ENCODE measurements at regions not wholly inside any gene's neighbourhood (a gene's known extent, or its start where the extent isn't known, plus 50 kb on each side); places are given as distances from the start of the nearest gene placed in this dataset.

GRCh38 chr1:53384796-53385195 lies 56.9 kb upstream of the LRP8 start:
- no peak for TF ChIP-seq CTCF (conservative IDR thresholded peaks at IDR 0.05; ENCODE audit: low read depth, low read length)
- H3K4me3 ChIP-seq (ENCODE audit: low read depth, low read length): no peak overlapping the region

DNA sequence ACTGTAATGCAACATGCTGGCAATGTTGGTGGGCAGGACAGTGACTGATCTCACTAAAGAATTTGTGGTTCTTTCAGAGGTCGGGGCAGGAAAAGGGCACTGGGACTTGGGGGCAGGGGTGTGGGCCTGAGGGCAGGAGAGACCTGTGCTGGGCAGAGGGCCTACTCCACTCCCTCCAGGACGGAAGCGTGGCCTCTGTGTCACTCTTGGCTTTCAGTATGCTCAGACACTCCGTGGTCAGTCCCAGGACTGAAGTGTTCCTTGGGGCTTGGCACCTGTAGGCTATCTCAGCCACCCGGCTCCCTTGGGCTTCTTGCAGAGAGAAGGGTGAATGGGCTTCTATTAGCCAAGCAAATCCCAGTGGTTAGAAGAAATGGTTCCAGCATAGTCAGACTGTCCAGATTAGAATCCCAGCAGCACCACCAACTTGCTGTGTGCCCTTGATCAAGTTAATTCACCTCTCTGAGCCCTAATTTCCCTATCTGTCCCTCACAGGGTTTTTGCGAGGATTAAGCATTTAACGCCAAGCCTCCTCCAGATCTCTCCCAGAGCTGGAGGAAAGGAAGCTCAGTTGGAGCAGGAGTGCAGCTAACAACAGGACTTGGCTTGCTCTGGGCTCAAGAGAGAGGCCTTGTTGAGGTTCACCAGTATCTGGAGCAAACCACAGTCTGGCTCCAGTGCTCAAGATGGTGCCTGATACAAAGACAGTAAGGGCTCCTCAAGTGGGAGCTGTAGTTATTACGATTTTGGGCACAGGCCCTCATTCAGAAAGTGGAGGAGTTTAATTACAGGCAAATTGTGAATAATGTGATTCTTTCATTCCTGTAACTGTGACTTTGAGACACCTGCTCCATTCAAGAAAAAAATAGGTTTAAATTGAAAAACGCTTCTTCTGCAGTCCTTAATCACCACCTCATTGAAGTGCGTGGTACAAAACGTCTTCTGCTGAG lies 57.7 kb upstream of the LRP8 start:
- no peak for DNase-seq (ENCODE audit: low read depth)
- no peak for TF ChIP-seq CTCF (conservative IDR thresholded peaks at IDR 0.05; ENCODE audit: low read depth, low read length)
- H3K4me3 ChIP-seq (ENCODE audit: low read depth, low read length): no peak overlapping the region

More at GRCh38 chr1:53384796-53385195, 56.9 kb upstream of the LRP8 start:
- no peak for DNase-seq (ENCODE audit: low read depth)

GRCh38 chr1:53388963-53389362 lies 61.1 kb upstream of the LRP8 start:
- TF ChIP-seq CTCF (conservative IDR thresholded peaks at IDR 0.05; ENCODE audit: low read depth, low read length): no peak
- DNase-seq (ENCODE audit: low read depth): no peak
- no peak overlapping the region for H3K4me3 ChIP-seq (ENCODE audit: low read depth, low read length)

GRCh38 chr1:53390261-53390660 lies 62.4 kb upstream of the LRP8 start:
- H3K4me3 ChIP-seq (ENCODE audit: low read depth, low read length): no peak overlapping the region

DNA sequence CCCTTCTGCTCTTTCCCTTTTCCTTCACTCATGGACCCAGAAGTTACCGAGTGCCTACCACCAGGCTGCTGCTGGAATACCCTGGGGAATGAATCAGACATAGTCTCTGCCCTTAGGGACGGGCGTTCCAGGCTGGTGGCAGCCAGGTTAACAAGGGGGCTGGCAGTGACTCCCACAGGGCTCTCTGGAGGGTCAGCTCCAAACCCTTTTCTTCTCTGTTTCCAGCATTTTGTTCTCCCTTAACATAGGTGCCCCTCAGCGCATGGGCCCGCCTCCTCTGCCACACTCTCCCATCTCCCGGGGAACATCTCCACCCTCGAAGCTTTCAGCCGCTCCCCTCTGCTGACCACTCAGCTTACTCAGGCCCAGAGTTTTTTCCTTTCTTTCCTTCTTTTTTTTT lies 62.9 kb upstream of the LRP8 start:
- TF ChIP-seq CTCF (conservative IDR thresholded peaks at IDR 0.05; ENCODE audit: low read depth, low read length): no peak
- H3K4me3 ChIP-seq (ENCODE audit: low read depth, low read length): no peak overlapping the region
- no peak for DNase-seq (ENCODE audit: low read depth)

More at GRCh38 chr1:53390261-53390660, 62.4 kb upstream of the LRP8 start:
- no peak for TF ChIP-seq CTCF (conservative IDR thresholded peaks at IDR 0.05; ENCODE audit: low read depth, low read length)
- no peak for DNase-seq (ENCODE audit: low read depth)

DNA sequence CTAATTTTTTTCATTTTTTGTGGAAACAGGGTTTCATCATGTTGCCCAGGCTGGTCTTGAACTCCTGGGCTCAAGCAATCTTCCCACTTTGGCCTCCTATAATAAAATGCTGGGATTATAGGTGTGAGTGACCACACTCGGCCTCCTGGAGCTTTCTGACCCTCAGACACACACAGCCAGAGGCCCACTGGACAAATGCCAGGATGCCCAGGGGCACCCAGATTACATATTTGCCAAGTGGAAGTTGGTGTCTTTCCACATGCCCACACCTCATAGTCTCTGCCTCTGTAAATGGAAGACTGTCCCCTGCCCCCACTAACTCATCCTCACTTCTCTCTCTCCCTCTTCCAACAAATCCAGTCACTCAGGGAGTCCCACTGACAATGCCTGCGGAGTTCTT lies 63.4 kb upstream of the LRP8 start:
- DNase-seq (ENCODE audit: low read depth): no peak
- TF ChIP-seq CTCF (conservative IDR thresholded peaks at IDR 0.05; ENCODE audit: low read depth, low read length): no peak
- no peak overlapping the region for H3K4me3 ChIP-seq (ENCODE audit: low read depth, low read length)

GRCh38 chr1:53391982-53392381 lies 64.1 kb upstream of the LRP8 start:
- DNase-seq (ENCODE audit: low read depth): no peak
- no peak overlapping the region for H3K4me3 ChIP-seq (ENCODE audit: low read depth, low read length)
- TF ChIP-seq CTCF (conservative IDR thresholded peaks at IDR 0.05; ENCODE audit: low read depth, low read length): no peak
